Muscle layer of duodenum (tissue), 2 donors: ENCODE measurements at regions not wholly inside any gene's neighbourhood (a gene's known extent, or its start where the extent isn't known, plus 50 kb on each side); places are given as distances from the start of the nearest gene placed in this dataset.
"Not testable (repeated sequence)": the region's sequence is repeated elsewhere in the genome, so short reads cannot be mapped to it uniquely, and the experiment has no call there.

Source experiments
- H3K27ac ChIP-seq: one replicate; pipeline ENCODE4 v1.7.0; 2013; ENCODE audit warnings: mild to moderate bottlenecking, low read length
- H3K27me3 ChIP-seq: one replicate; pipeline ENCODE4 v1.7.0; 2013; ENCODE audit warnings: low read depth, mild to moderate bottlenecking, control low read depth, low read length
- H3K36me3 ChIP-seq, 2 donors: one replicate each; pipeline ENCODE4 v1.7.0; 2013; ENCODE audit warnings: low read length in 2 of 2, control low read depth in 1 of 2, mild to moderate bottlenecking in 1 of 2; ENCODE audit not compliant: insufficient read depth in 2 of 2, control insufficient read depth in 1 of 2
- H3K4me1 ChIP-seq, 2 donors: one replicate each; pipeline ENCODE4 v1.7.0; 2013; ENCODE audit warnings: low read length in 2 of 2, mild to moderate bottlenecking in 2 of 2, control low read depth in 1 of 2, moderate library complexity in 1 of 2; ENCODE audit not compliant: insufficient read depth in 2 of 2, control insufficient read depth in 1 of 2
- H3K4me3 ChIP-seq, 2 donors: one replicate each; pipeline ENCODE4 v1.7.0; 2013; ENCODE audit warnings: low read length in 2 of 2, low read depth in 1 of 2, mild to moderate bottlenecking in 1 of 2
- H3K9me3 ChIP-seq, 2 donors: one replicate each; pipeline ENCODE4 v1.7.0; 2013; ENCODE audit warnings: low read length in 2 of 2, control low read depth in 1 of 2, mild to moderate bottlenecking in 1 of 2; ENCODE audit not compliant: control insufficient read depth in 1 of 2
- donor health status: healthy.

DNA sequence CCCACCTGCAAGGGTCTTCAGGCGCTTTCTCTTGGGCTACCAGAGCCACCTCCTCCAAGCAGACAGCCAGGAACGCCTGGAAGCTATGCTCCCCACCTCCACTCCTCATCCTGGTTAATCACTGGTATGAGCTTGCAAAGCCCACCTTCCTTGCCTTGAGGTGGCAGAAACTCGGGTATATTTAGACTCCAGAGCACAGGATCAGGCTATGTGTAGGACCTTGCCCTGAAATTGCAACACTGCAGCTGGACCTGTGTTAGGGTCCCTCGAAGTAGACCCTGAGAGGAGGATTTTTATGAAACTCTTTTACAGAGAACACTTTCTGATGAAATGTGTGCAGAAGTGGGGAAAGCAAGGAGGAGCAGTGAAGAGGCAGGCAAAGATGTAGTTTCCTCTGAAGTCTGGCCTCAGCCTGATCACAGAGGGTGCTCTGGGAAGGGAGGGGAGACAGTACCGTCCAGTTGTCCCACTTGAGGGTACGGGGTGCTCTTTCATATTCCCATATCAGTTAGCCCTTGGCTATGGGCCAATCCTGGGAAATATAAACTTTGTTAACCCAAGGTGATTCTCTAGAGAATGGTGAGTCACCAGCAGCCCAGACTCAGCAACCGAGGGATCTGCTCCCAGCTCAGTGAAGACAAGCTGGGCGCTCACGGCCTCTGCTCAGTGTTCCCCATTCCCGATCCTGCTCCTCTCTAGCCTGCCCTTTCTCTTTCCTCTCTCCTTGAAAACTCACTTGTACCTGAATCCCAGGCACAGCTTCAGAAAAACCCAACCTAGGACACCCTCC is 157.9 kb downstream of the UQCRFS1 start:
- Histone ChIP-seq H3K36me3 (no peaks in the 10 kb centered on the region), H3K27ac (no peak overlapping the region)

GRCh38 chr19:29048873-29049272 is 164.1 kb downstream of the UQCRFS1 start:
- H3K27me3 ChIP-seq, result no peaks in the 10 kb centered on the region
- no peaks in the 10 kb centered on the region for H3K4me1 ChIP-seq
- H3K4me3 ChIP-seq, result no peak overlapping the region
- H3K36me3 ChIP-seq, result no peaks in the 10 kb centered on the region
- H3K27ac ChIP-seq, result no peak overlapping the region
- H3K9me3 ChIP-seq, result peaks cover 0 to 2% of the 10 kb centered on the region in 2 donors

More for the DNA sequence above, 157.9 kb downstream of the UQCRFS1 start:
- H3K4me3 ChIP-seq, result no peak overlapping the region
- H3K9me3 ChIP-seq, result peaks cover 0 to 2% of the 10 kb centered on the region in 2 donors
- no peaks in the 10 kb centered on the region for H3K4me1 ChIP-seq
- no peaks in the 10 kb centered on the region for H3K27me3 ChIP-seq

DNA sequence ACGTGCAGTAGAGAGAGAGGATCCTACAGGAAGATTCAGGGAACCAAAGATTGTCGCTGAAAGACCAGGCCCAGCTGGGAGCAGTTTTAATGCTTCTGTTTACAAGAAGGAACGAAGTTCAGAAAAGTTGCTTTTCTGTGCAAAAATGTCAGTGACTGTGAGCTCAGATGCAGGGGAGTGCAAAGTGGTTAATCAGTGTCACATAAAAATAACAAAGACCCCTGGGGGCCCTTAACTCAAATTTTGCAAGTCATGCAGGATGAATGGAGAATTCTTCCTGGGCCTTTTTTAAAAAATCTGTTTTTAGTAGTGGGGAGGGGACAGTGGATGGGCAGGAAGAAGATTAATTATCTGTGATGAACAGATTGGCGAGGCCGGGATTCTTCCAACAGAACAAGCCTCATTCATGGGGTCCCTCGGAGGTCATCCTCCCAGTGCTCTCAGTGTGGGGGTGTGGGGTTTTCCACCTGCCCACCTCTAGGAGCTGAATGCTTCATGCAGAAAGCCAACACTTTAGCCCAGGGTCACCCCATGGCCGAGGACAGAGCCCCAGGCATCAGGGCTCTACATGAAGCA is 167.2 kb downstream of the UQCRFS1 start:
- Histone ChIP-seq H3K27ac (no peak overlapping the region), H3K27me3 (no peaks in the 10 kb centered on the region), H3K4me1 (no peaks in the 10 kb centered on the region), H3K4me3 (no peak overlapping the region), H3K9me3 (no peaks in the 10 kb centered on the region), H3K36me3 (no peaks in the 10 kb centered on the region)

DNA sequence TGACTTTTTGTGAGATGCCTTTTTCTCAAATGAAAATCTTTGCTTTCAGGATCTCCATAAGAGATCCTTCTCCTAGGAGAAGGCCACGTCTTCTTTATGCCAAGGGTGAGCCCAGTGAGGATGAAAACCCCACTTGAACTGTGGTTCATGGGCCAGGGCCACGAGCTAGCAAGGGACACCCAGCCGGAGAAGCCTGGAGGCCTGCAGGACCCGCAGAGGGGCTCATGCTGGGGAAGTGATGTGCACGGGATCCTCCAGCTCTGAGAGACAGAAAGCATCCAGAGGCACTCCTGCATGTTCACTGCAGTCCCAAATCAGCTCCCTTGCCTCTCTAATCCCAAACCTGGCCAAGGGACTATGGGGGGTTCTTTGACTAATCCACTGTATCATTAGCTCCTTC is 168.9 kb downstream of the UQCRFS1 start:
- H3K36me3 ChIP-seq, result no peaks in the 10 kb centered on the region
- H3K4me3 ChIP-seq, result no peak overlapping the region
- no peaks in the 10 kb centered on the region for H3K9me3 ChIP-seq
- H3K4me1 ChIP-seq, result no peaks in the 10 kb centered on the region
- H3K27me3 ChIP-seq, result no peaks in the 10 kb centered on the region
- no peak overlapping the region for H3K27ac ChIP-seq

GRCh38 chr19:29042450-29042849 is 170.5 kb downstream of the UQCRFS1 start:
- H3K36me3 ChIP-seq, result no peaks in the 10 kb centered on the region
- no peak overlapping the region for H3K27ac ChIP-seq
- no peaks in the 10 kb centered on the region for H3K9me3 ChIP-seq

DNA sequence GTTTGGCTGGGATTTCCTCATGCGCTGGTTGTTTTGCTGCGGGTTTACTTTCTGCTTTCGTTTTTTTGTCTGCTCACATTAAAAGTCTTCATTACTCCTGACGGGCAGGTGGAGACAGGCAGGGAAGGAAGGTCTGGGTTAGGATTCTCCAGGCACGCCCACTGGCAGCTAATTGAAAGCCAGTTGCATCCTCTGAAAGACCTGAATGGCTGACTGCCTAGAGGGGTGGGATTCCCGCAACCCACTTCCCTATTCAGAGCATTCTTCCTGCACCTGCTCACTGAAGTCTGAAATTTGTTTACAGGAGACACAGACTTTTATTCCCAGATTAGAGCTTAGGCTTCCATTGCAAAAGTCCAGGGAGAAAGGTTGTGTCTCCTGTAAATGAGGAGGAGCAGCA is 172.0 kb downstream of the UQCRFS1 start:
- no peaks in the 10 kb centered on the region for H3K36me3 ChIP-seq
- no peaks in the 10 kb centered on the region for H3K9me3 ChIP-seq
- H3K27ac ChIP-seq, result no peak overlapping the region
- H3K4me1 ChIP-seq, result no peaks in the 10 kb centered on the region
- no peak overlapping the region for H3K4me3 ChIP-seq
- no peaks in the 10 kb centered on the region for H3K27me3 ChIP-seq

More at GRCh38 chr19:29042450-29042849, 170.5 kb downstream of the UQCRFS1 start:
- no peaks in the 10 kb centered on the region for H3K4me1 ChIP-seq
- H3K27me3 ChIP-seq, result no peaks in the 10 kb centered on the region
- no peak overlapping the region for H3K4me3 ChIP-seq

- H3K9me3 ChIP-seq, result no peaks in the 10 kb centered on the region
- no peaks in the 10 kb centered on the region for H3K4me1 ChIP-seq
- H3K27me3 ChIP-seq, result no peaks in the 10 kb centered on the region
- no peak overlapping the region for H3K27ac ChIP-seq
- H3K36me3 ChIP-seq, result no peaks in the 10 kb centered on the region
- H3K4me3 ChIP-seq, result no peak overlapping the region
Observed at GRCh38 chr19:29040292-29040691, 172.7 kb downstream of the UQCRFS1 start.

DNA sequence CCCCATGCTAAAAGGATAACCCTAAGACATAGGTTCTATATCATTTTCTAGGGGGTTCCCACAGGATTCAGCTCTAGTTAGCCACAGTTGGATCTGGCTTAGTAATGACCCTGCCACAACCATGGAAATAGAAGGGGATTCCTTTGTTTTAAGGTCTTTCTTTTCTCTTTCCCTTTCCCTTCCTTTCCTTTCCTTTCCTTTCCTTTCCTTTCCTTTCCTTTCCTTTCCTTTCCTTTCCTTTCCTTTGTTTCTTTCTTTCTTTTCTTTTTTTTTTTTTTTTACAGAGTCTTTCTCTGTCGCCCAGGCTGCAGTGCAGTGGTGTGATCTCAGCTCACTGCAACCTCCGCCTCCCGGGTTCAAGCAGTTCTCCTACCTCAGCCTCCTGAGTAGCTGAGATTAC is 173.9 kb downstream of the UQCRFS1 start:
- H3K36me3 ChIP-seq, H3K4me3 ChIP-seq, H3K27ac ChIP-seq, H3K4me1 ChIP-seq, H3K27me3 ChIP-seq, H3K9me3 ChIP-seq: not testable (repeated sequence)

DNA sequence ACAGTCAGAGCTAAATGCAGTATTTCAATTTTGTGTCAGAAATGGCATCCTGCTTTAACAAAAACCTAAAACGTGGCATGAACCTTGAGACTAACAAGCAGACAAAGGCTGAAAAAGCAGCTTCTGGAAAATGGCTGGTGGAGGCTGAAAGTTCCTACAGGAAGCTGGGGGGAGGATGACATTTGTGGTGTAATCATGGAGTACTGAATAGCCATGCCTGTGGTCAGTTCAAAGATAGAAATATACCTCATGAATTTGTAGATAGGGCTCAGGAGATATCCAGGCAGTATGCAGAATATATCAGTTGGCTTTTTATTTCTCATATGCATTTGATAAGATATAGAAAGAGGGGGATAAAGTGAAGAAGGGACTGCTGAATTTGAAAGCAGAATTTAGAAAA is 181.7 kb downstream of the UQCRFS1 start:
- H3K36me3 ChIP-seq, result no peaks in the 10 kb centered on the region
- no peak overlapping the region for H3K4me3 ChIP-seq
- no peak overlapping the region for H3K27ac ChIP-seq
- H3K9me3 ChIP-seq, result no peaks in the 10 kb centered on the region
- no peaks in the 10 kb centered on the region for H3K27me3 ChIP-seq
- no peaks in the 10 kb centered on the region for H3K4me1 ChIP-seq

GRCh38 chr19:29029268-29029958 is 183.5 kb downstream of the UQCRFS1 start:
- Histone ChIP-seq H3K9me3 (no peaks in the 10 kb centered on the region), H3K36me3 (no peaks in the 10 kb centered on the region), H3K4me1 (no peaks in the 10 kb centered on the region), H3K27ac (no peak overlapping the region), H3K27me3 (no peaks in the 10 kb centered on the region), H3K4me3 (no peak overlapping the region)

- no peak overlapping the region for H3K4me3 ChIP-seq
- no peaks in the 10 kb centered on the region for H3K9me3 ChIP-seq
- H3K4me1 ChIP-seq, result no peaks in the 10 kb centered on the region
- no peaks in the 10 kb centered on the region for H3K27me3 ChIP-seq
- no peak overlapping the region for H3K27ac ChIP-seq
- H3K36me3 ChIP-seq, result no peaks in the 10 kb centered on the region
Observed at GRCh38 chr19:29022599-29022998, 190.4 kb downstream of the UQCRFS1 start.
